ENCODE measurements at regions not wholly inside any gene's neighbourhood (a gene's known extent, or its start where the extent isn't known, plus 50 kb on each side); places are given as distances from the start of the nearest gene placed in this dataset.

- no peaks in the 10 kb centered on the region for H3K36me3 ChIP-seq (ENCODE audit: insufficient read depth, low read length)
- H3K27me3 ChIP-seq (ENCODE audit: low read length): no peaks in the 10 kb centered on the region
- H3K9me3 ChIP-seq (ENCODE audit: low read length): no peaks in the 10 kb centered on the region
- peaks cover 4% of the 10 kb centered on the region for H3K4me1 ChIP-seq (ENCODE audit: low read length)
- H3K9ac ChIP-seq (ENCODE audit: low read length): no peak overlapping the region
- H3K79me2 ChIP-seq (ENCODE audit: low read length): no peaks in the 10 kb centered on the region
- H2AFZ ChIP-seq (ENCODE audit: low read length): no peak overlapping the region
- no peak for DNase-seq
- H3K9me2 ChIP-seq (replicated peaks; ENCODE audit: insufficient read depth, low read length): no peaks in the 10 kb centered on the region
- no peak overlapping the region for H3K27ac ChIP-seq (ENCODE audit: low read length)
- no peaks in the 10 kb centered on the region for H4K20me1 ChIP-seq (ENCODE audit: insufficient read depth, low read depth, low read length)
- H3K4me3 ChIP-seq (ENCODE audit: low read length): no peak overlapping the region
- H3K4me2 ChIP-seq (ENCODE audit: low read depth, low read length, poor library complexity, severe bottlenecking): no peak overlapping the region
Measured at GRCh38 chr1:37149296-37149695, 115.0 kb upstream of the GRIK3 start.

- H3K9me2 ChIP-seq (replicated peaks; ENCODE audit: insufficient read depth, low read length): no peaks in the 10 kb centered on the region
- no peaks in the 10 kb centered on the region for H4K20me1 ChIP-seq (ENCODE audit: insufficient read depth, low read depth, low read length)
- peaks cover 3% of the 10 kb centered on the region for H3K4me1 ChIP-seq (ENCODE audit: low read length)
- H3K36me3 ChIP-seq (ENCODE audit: insufficient read depth, low read length): no peaks in the 10 kb centered on the region
- no peaks in the 10 kb centered on the region for H3K9me3 ChIP-seq (ENCODE audit: low read length)
- no peak overlapping the region for H3K4me3 ChIP-seq (ENCODE audit: low read length)
- H3K9ac ChIP-seq (ENCODE audit: low read length): no peak overlapping the region
- H3K27ac ChIP-seq (ENCODE audit: low read length): no peak overlapping the region
- DNase-seq: no peak
- H3K4me2 ChIP-seq (ENCODE audit: low read depth, low read length, poor library complexity, severe bottlenecking): no peak overlapping the region
- H3K79me2 ChIP-seq (ENCODE audit: low read length): no peaks in the 10 kb centered on the region
- H3K27me3 ChIP-seq (ENCODE audit: low read length): no peaks in the 10 kb centered on the region
- no peak overlapping the region for H2AFZ ChIP-seq (ENCODE audit: low read length)
Measured at GRCh38 chr1:37150986-37151385, 116.7 kb upstream of the GRIK3 start.

GRCh38 chr1:37151789-37152188 lies 117.5 kb upstream of the GRIK3 start:
- Histone ChIP-seq H2AFZ (ENCODE audit: low read length) (no peak overlapping the region), H3K27me3 (ENCODE audit: low read length) (no peaks in the 10 kb centered on the region), H3K4me2 (ENCODE audit: low read depth, low read length, poor library complexity, severe bottlenecking) (no peak overlapping the region), H3K27ac (ENCODE audit: low read length) (no peak overlapping the region), H4K20me1 (ENCODE audit: insufficient read depth, low read depth, low read length) (no peaks in the 10 kb centered on the region), H3K4me3 (ENCODE audit: low read length) (no peak overlapping the region), H3K9me2 (replicated peaks; ENCODE audit: insufficient read depth, low read length) (no peaks in the 10 kb centered on the region), H3K9me3 (ENCODE audit: low read length) (no peaks in the 10 kb centered on the region), H3K9ac (ENCODE audit: low read length) (no peak overlapping the region), H3K4me1 (ENCODE audit: low read length) (no peaks in the 10 kb centered on the region), H3K79me2 (ENCODE audit: low read length) (no peaks in the 10 kb centered on the region), H3K36me3 (ENCODE audit: insufficient read depth, low read length) (no peaks in the 10 kb centered on the region)
- no peak for DNase-seq

- Histone ChIP-seq H3K27me3 (ENCODE audit: low read length) (no peaks in the 10 kb centered on the region), H3K4me2 (ENCODE audit: low read depth, low read length, poor library complexity, severe bottlenecking) (no peak overlapping the region), H4K20me1 (ENCODE audit: insufficient read depth, low read depth, low read length) (no peaks in the 10 kb centered on the region), H3K9me3 (ENCODE audit: low read length) (no peaks in the 10 kb centered on the region), H3K9ac (ENCODE audit: low read length) (no peak overlapping the region), H3K9me2 (replicated peaks; ENCODE audit: insufficient read depth, low read length) (no peaks in the 10 kb centered on the region), H3K27ac (ENCODE audit: low read length) (no peak overlapping the region), H3K36me3 (ENCODE audit: insufficient read depth, low read length) (no peaks in the 10 kb centered on the region), H3K79me2 (ENCODE audit: low read length) (no peaks in the 10 kb centered on the region), H2AFZ (ENCODE audit: low read length) (no peak overlapping the region), H3K4me3 (ENCODE audit: low read length) (no peak overlapping the region), H3K4me1 (ENCODE audit: low read length) (no peaks in the 10 kb centered on the region)
- DNase-seq: no peak
Measured at GRCh38 chr1:37152491-37152890, 118.2 kb upstream of the GRIK3 start.

- Histone ChIP-seq H4K20me1 (ENCODE audit: insufficient read depth, low read depth, low read length) (no peaks in the 10 kb centered on the region), H3K36me3 (ENCODE audit: insufficient read depth, low read length) (no peaks in the 10 kb centered on the region), H3K9me3 (ENCODE audit: low read length) (no peaks in the 10 kb centered on the region), H3K79me2 (ENCODE audit: low read length) (no peaks in the 10 kb centered on the region), H3K9me2 (replicated peaks; ENCODE audit: insufficient read depth, low read length) (no peaks in the 10 kb centered on the region), H3K4me2 (ENCODE audit: low read depth, low read length, poor library complexity, severe bottlenecking) (no peak overlapping the region), H3K4me3 (ENCODE audit: low read length) (no peak overlapping the region), H3K9ac (ENCODE audit: low read length) (no peak overlapping the region), H3K27ac (ENCODE audit: low read length) (no peak overlapping the region), H3K4me1 (ENCODE audit: low read length) (no peaks in the 10 kb centered on the region), H2AFZ (ENCODE audit: low read length) (no peak overlapping the region), H3K27me3 (ENCODE audit: low read length) (no peaks in the 10 kb centered on the region)
- DNase-seq: no peak
Measured at GRCh38 chr1:37153116-37154100, 119.1 kb upstream of the GRIK3 start.

GRCh38 chr1:37156646-37157045 lies 122.3 kb upstream of the GRIK3 start:
- Histone ChIP-seq H3K9me3 (ENCODE audit: low read length) (no peaks in the 10 kb centered on the region; the same call in 1 of the 2 replicates), H3K4me2 (ENCODE audit: low read depth, low read length, poor library complexity, severe bottlenecking) (no peak overlapping the region)
- DNase-seq: peak; percentile 45

GRCh38 chr1:37157634-37158033 lies 123.3 kb upstream of the GRIK3 start:
- H2AFZ ChIP-seq (ENCODE audit: low read length): no peak overlapping the region
- H3K9ac ChIP-seq (ENCODE audit: low read length): no peak overlapping the region
- H3K4me3 ChIP-seq (ENCODE audit: low read length): no peak overlapping the region
- no peaks in the 10 kb centered on the region for H3K27me3 ChIP-seq (ENCODE audit: low read length)
- no peaks in the 10 kb centered on the region for H4K20me1 ChIP-seq (ENCODE audit: insufficient read depth, low read depth, low read length)
- H3K4me1 ChIP-seq (ENCODE audit: low read length): no peaks in the 10 kb centered on the region
- DNase-seq: no peak
- H3K9me2 ChIP-seq (replicated peaks; ENCODE audit: insufficient read depth, low read length): no peaks in the 10 kb centered on the region
- no peaks in the 10 kb centered on the region for H3K79me2 ChIP-seq (ENCODE audit: low read length)
- no peak overlapping the region for H3K27ac ChIP-seq (ENCODE audit: low read length)
- H3K4me2 ChIP-seq (ENCODE audit: low read depth, low read length, poor library complexity, severe bottlenecking): no peak overlapping the region
- peaks cover 3% of the 10 kb centered on the region for H3K9me3 ChIP-seq (ENCODE audit: low read length)
- no peaks in the 10 kb centered on the region for H3K36me3 ChIP-seq (ENCODE audit: insufficient read depth, low read length)

More at GRCh38 chr1:37156646-37157045, 122.3 kb upstream of the GRIK3 start:
- H3K9ac ChIP-seq (ENCODE audit: low read length): no peak overlapping the region
- no peaks in the 10 kb centered on the region for H3K79me2 ChIP-seq (ENCODE audit: low read length)
- H4K20me1 ChIP-seq (ENCODE audit: insufficient read depth, low read depth, low read length): no peaks in the 10 kb centered on the region
- H3K9me2 ChIP-seq (replicated peaks; ENCODE audit: insufficient read depth, low read length): no peaks in the 10 kb centered on the region
- H3K27me3 ChIP-seq (ENCODE audit: low read length): no peaks in the 10 kb centered on the region
- no peaks in the 10 kb centered on the region for H3K36me3 ChIP-seq (ENCODE audit: insufficient read depth, low read length)
- H3K4me1 ChIP-seq (ENCODE audit: low read length): no peaks in the 10 kb centered on the region
- no peak overlapping the region for H2AFZ ChIP-seq (ENCODE audit: low read length)
- no peak overlapping the region for H3K4me3 ChIP-seq (ENCODE audit: low read length)
- H3K27ac ChIP-seq (ENCODE audit: low read length): no peak overlapping the region

GRCh38 chr1:37158113-37158749 lies 123.9 kb upstream of the GRIK3 start:
- no peaks in the 10 kb centered on the region for H3K27me3 ChIP-seq (ENCODE audit: low read length)
- H3K9me3 ChIP-seq (ENCODE audit: low read length): peaks cover 5% of the 10 kb centered on the region
- H3K27ac ChIP-seq (ENCODE audit: low read length): no peak overlapping the region
- H3K4me2 ChIP-seq (ENCODE audit: low read depth, low read length, poor library complexity, severe bottlenecking): no peak overlapping the region
- H3K9me2 ChIP-seq (replicated peaks; ENCODE audit: insufficient read depth, low read length): 0 out of 2 replicates have a peak, but pooled peaks cover 2% of the 10 kb centered on the region
- H3K4me3 ChIP-seq (ENCODE audit: low read length): no peak overlapping the region
- H3K4me1 ChIP-seq (ENCODE audit: low read length): no peaks in the 10 kb centered on the region
- no peaks in the 10 kb centered on the region for H4K20me1 ChIP-seq (ENCODE audit: insufficient read depth, low read depth, low read length)
- H3K9ac ChIP-seq (ENCODE audit: low read length): no peak overlapping the region
- no peaks in the 10 kb centered on the region for H3K36me3 ChIP-seq (ENCODE audit: insufficient read depth, low read length)
- no peak overlapping the region for H2AFZ ChIP-seq (ENCODE audit: low read length)
- H3K79me2 ChIP-seq (ENCODE audit: low read length): no peaks in the 10 kb centered on the region
- no peak for DNase-seq
